HL-60 (cell line): ENCODE measurements at regions not wholly inside any gene's neighbourhood (a gene's known extent, or its start where the extent isn't known, plus 50 kb on each side); places are given as distances from the start of the nearest gene placed in this dataset.
A peak's percentile ranks its signal among the peaks of the same experiment; 100 is the strongest.

Experiments
- DNase-seq, 2 experiments: peaks; one replicate each; pipeline ENCODE4 v3.0.0-alpha.2; 2010 to 2020; ENCODE audit warnings: low read depth in 1 of 2, low spot score in 1 of 2
- H3K27ac ChIP-seq: fragments of 250-450 bp; sonication (Bioruptor Pico); replicated peaks from 2 replicates; pipeline ENCODE4 v1.5.1; 2020; ENCODE audit warnings: mild to moderate bottlenecking, moderate library complexity
- H3K27me3 ChIP-seq: fragments of 250-450 bp; sonication (Bioruptor Pico); 2 replicates; pipeline ENCODE4 v1.5.1; 2021; ENCODE audit warnings: mild to moderate bottlenecking, moderate library complexity; ENCODE audit not compliant: insufficient read depth, poor library complexity, severe bottlenecking
- H3K4me3 ChIP-seq: replicated peaks from 2 replicates; pipeline ENCODE4 v1.5.1; 2011; ENCODE audit warnings: mild to moderate bottlenecking, control low read depth, low read length; ENCODE audit not compliant: insufficient read depth
- CTCF ChIP-seq: IDR thresholded peaks from one replicate; pipeline ENCODE4 v1.5.1; 2011; ENCODE audit warnings: low read length, control low read depth, inconsistent platforms; ENCODE audit not compliant: insufficient read depth
- GABPA ChIP-seq: IDR thresholded peaks from 2 replicates; pipeline ENCODE4 v1.6.1; 2012; ENCODE audit warnings: low read depth
- POLR2AphosphoS5 ChIP-seq: IDR thresholded peaks from 2 replicates; pipeline ENCODE4 v1.6.1; 2012; ENCODE audit warnings: low read depth
- REST ChIP-seq: IDR thresholded peaks from 2 replicates; pipeline ENCODE4 v1.6.1; 2012; ENCODE audit warnings: low read depth; ENCODE audit not compliant: insufficient replicate concordance
- SPI1 ChIP-seq: IDR thresholded peaks from 2 replicates; pipeline ENCODE4 v1.6.1; 2012; ENCODE audit warnings: low read depth, mild to moderate bottlenecking, borderline replicate concordance

- no peak overlapping the region for H3K27ac ChIP-seq
- no peak for DNase-seq
- H3K27me3 ChIP-seq, result no peaks in the 10 kb centered on the region
- 0 out of 2 replicates have a peak, but pooled peaks have one; percentile 27 for TF ChIP-seq SPI1
- TF ChIP-seq POLR2AphosphoS5, result no peak
- no peak overlapping the region for H3K4me3 ChIP-seq
Observed at GRCh38 chr18:22303927-22304326, 113.8 kb downstream of the CTAGE1 start.

GRCh38 chr18:22302144-22302543 is 115.6 kb downstream of the CTAGE1 start:
- H3K4me3 ChIP-seq, result no peak overlapping the region
- peak; percentile 97 to 98 for DNase-seq
- H3K27ac ChIP-seq, result peak overlapping the region; percentile 93
- no peaks in the 10 kb centered on the region for H3K27me3 ChIP-seq
- TF ChIP-seq SPI1 (peak; percentile 98), CTCF (no peak), GABPA (peak; percentile 9; the same call in 1 of the 2 replicates), POLR2AphosphoS5 (peak; percentile 98), REST (peak; percentile 18)

- peak overlapping the region; percentile 93 for H3K27ac ChIP-seq
- no peak overlapping the region for H3K4me3 ChIP-seq
- DNase-seq, result no peak
- TF ChIP-seq GABPA (0 out of 2 replicates have a peak, but pooled peaks have one; percentile 27), POLR2AphosphoS5 (no peak), SPI1 (peak; percentile 89)
- H3K27me3 ChIP-seq, result no peaks in the 10 kb centered on the region
Observed at GRCh38 chr18:22300665-22301636, 116.8 kb downstream of the CTAGE1 start.

- Histone ChIP-seq H3K4me3 (no peak overlapping the region), H3K27ac (no peak overlapping the region), H3K27me3 (no peaks in the 10 kb centered on the region)
- DNase-seq, result no peak
- no peak for TF ChIP-seq REST
- no peak for TF ChIP-seq SPI1
- TF ChIP-seq GABPA, result no peak
- no peak for TF ChIP-seq CTCF
- no peak for TF ChIP-seq POLR2AphosphoS5
Observed at GRCh38 chr18:22297008-22297407, 120.7 kb downstream of the CTAGE1 start.
